HEK293T (cell line): ENCODE measurements at regions not wholly inside any gene's neighbourhood (a gene's known extent, or its start where the extent isn't known, plus 50 kb on each side); places are given as distances from the start of the nearest gene placed in this dataset.

Experiments
- BHLHE40 ChIP-seq: fragments of 450-650 bp; IDR thresholded peaks from 2 replicates; pipeline ENCODE4 v1.6.1; 2016; ENCODE audit warnings: mild to moderate bottlenecking, moderate library complexity, borderline replicate concordance
- CTBP1 ChIP-seq: fragments of 450-650 bp; IDR thresholded peaks from 2 replicates; pipeline ENCODE4 v1.6.1; 2016; ENCODE audit warnings: borderline replicate concordance
- ELF4 ChIP-seq: fragments of 450-650 bp; IDR thresholded peaks from 2 replicates; pipeline ENCODE4 v1.6.1; 2017; ENCODE audit warnings: antibody characterized with exemption
- FOXK2 ChIP-seq: fragments of 450-650 bp; IDR thresholded peaks from 2 replicates; pipeline ENCODE4 v1.6.1; 2016; ENCODE audit warnings: mild to moderate bottlenecking
- FOXM1 ChIP-seq: fragments of 450-650 bp; IDR thresholded peaks from 2 replicates; pipeline ENCODE4 v1.6.1; 2017; ENCODE audit warnings: mild to moderate bottlenecking, borderline replicate concordance
- HDGF ChIP-seq: fragments of 450-650 bp; IDR thresholded peaks from 2 replicates; pipeline ENCODE4 v1.6.1; 2017; ENCODE audit warnings: antibody characterized with exemption, borderline replicate concordance
- L3MBTL2 ChIP-seq: fragments of 450-650 bp; conservative IDR thresholded peaks from 2 replicates; pipeline ENCODE4 v1.6.1; 2016; ENCODE audit warnings: mild to moderate bottlenecking
- PKNOX1 ChIP-seq: fragments of 450-650 bp; IDR thresholded peaks from 2 replicates; pipeline ENCODE4 v1.6.1; 2016
- SP1 ChIP-seq: fragments of 450-650 bp; IDR thresholded peaks from 2 replicates; pipeline ENCODE4 v1.6.1; 2017
- SUZ12 ChIP-seq: fragments of 450-650 bp; IDR thresholded peaks from 2 replicates; pipeline ENCODE4 v1.6.1; 2016; ENCODE audit warnings: mild to moderate bottlenecking
- ZNF384 ChIP-seq: fragments of 450-650 bp; IDR thresholded peaks from 2 replicates; pipeline ENCODE4 v1.6.1; 2016

- no peak for TF ChIP-seq ELF4
- TF ChIP-seq SUZ12, result no peak
- TF ChIP-seq PKNOX1, result no peak
- TF ChIP-seq BHLHE40, result no peak
- no peak for TF ChIP-seq CTBP1
- TF ChIP-seq SP1, result no peak
- TF ChIP-seq FOXK2, result no peak
- no peak for TF ChIP-seq L3MBTL2
- no peak for TF ChIP-seq FOXM1
- no peak for TF ChIP-seq HDGF
- no peak for TF ChIP-seq ZNF384
Observed at GRCh38 chr13:24943136-24943535, 152.8 kb upstream of the PABPC3 start.
